Testis (tissue), 2 donors: ENCODE measurements at regions not wholly inside any gene's neighbourhood (a gene's known extent, or its start where the extent isn't known, plus 50 kb on each side); places are given as distances from the start of the nearest gene placed in this dataset.

Experiments
- DNase-seq: peaks from one replicate; pipeline ENCODE4 v3.0.0-alpha.2; 2019
- H3K27ac ChIP-seq, 2 donors: fragments of 200-600 bp; sonication (generic); one replicate each; pipeline ENCODE4 v1.5.1; 2019
- H3K27me3 ChIP-seq: fragments of 200-600 bp; sonication (generic); one replicate; pipeline ENCODE4 v1.5.1; 2019
- H3K36me3 ChIP-seq: fragments of 200-600 bp; sonication (generic); one replicate; pipeline ENCODE4 v1.5.1; 2017; ENCODE audit warnings: low read depth; ENCODE audit errors: missing control alignments
- H3K4me1 ChIP-seq: fragments of 200-600 bp; sonication (generic); one replicate; pipeline ENCODE4 v1.5.1; 2019
- H3K4me3 ChIP-seq, 2 donors: fragments of 200-600 bp; sonication (generic); one replicate each; pipeline ENCODE4 v1.5.1; 2017 to 2019
- H3K9me3 ChIP-seq: fragments of 200-600 bp; sonication (generic); one replicate; pipeline ENCODE4 v1.5.1; 2017
- CTCF ChIP-seq, 3 experiments: fragments of 450-650 bp in 2 of 3; fragments of 200-600 bp in 1 of 3; sonication (generic) in 1 of 3; IDR thresholded peaks; one replicate each; pipeline ENCODE4 v1.5.1; 2016 to 2019; ENCODE audit warnings: antibody characterized with exemption in 3 of 3, mild to moderate bottlenecking in 2 of 3, moderate library complexity in 1 of 3
- POLR2A ChIP-seq: fragments of 450-650 bp; IDR thresholded peaks from one replicate; pipeline ENCODE4 v1.6.1; 2017; ENCODE audit warnings: antibody characterized with exemption, mild to moderate bottlenecking, moderate library complexity
- WGBS, 2 donors: methylation state at CpG; one replicate each; pipeline ENCODE4 v1.1.5; 2018; 5-methylcytosine and 5-hydroxymethylcytosine counted together
- intact Hi-C: fragments of 100-400 bp; cut with DNase I; formaldehyde crosslinking; loops from one replicate; pipeline ENCODE4 v1.15.1; 2023; ENCODE audit warnings: low total_unique reads

- Histone ChIP-seq H3K27me3 (no peaks in the 10 kb centered on the region), H3K9me3 (no peaks in the 10 kb centered on the region), H3K27ac (no peak overlapping the region), H3K4me1 (no peaks in the 10 kb centered on the region), H3K36me3 (no peaks in the 10 kb centered on the region), H3K4me3 (no peak overlapping the region)
- DNase-seq: no peak
- intact Hi-C loops: no loop called here
- WGBS, 2 donors: 29 to 46% methylated on average over 9 of the region's 9 CpGs
- no peak for TF ChIP-seq POLR2A
- no peak for TF ChIP-seq CTCF (IDR thresholded peaks at IDR 0.05)
Measured at GRCh38 chr1:50275566-50275965, 147.7 kb downstream of the DMRTA2 start.

- TF ChIP-seq CTCF (IDR thresholded peaks at IDR 0.05): no peak
- TF ChIP-seq POLR2A: no peak
- Histone ChIP-seq H3K4me1 (no peaks in the 10 kb centered on the region), H3K27ac (no peak overlapping the region), H3K36me3 (no peaks in the 10 kb centered on the region), H3K4me3 (no peak overlapping the region), H3K27me3 (no peaks in the 10 kb centered on the region), H3K9me3 (no peaks in the 10 kb centered on the region)
- intact Hi-C loops: no loop called here
- no peak for DNase-seq
Measured at GRCh38 chr1:50272912-50273311, 150.3 kb downstream of the DMRTA2 start.

- WGBS, 2 donors: 53 to 87% methylated on average over 2 of the region's 2 CpGs
- Histone ChIP-seq H3K27me3 (no peaks in the 10 kb centered on the region), H3K9me3 (no peaks in the 10 kb centered on the region), H3K4me1 (no peaks in the 10 kb centered on the region), H3K27ac (no peak overlapping the region), H3K36me3 (no peaks in the 10 kb centered on the region), H3K4me3 (no peak overlapping the region)
- intact Hi-C loops: no loop called here
- peak; percentile 71 for DNase-seq
- TF ChIP-seq POLR2A: no peak
- peak in 2 of 3 experiments; percentile 17 to 54 for TF ChIP-seq CTCF (IDR thresholded peaks at IDR 0.05)
Measured at GRCh38 chr1:50271968-50272578, 151.2 kb downstream of the DMRTA2 start.

GRCh38 chr1:50271337-50271736 lies 151.9 kb downstream of the DMRTA2 start:
- no peaks in the 10 kb centered on the region for H3K36me3 ChIP-seq
- TF ChIP-seq POLR2A (no peak), CTCF (IDR thresholded peaks at IDR 0.05) (no peak)
- no peak for DNase-seq
- intact Hi-C loops: no loop called here
- H3K4me1 ChIP-seq: no peaks in the 10 kb centered on the region
- no peak overlapping the region for H3K27ac ChIP-seq
- WGBS, 2 donors: 53 to 72% methylated on average over 2 of the region's 2 CpGs
- no peaks in the 10 kb centered on the region for H3K9me3 ChIP-seq
- H3K27me3 ChIP-seq: no peaks in the 10 kb centered on the region
- H3K4me3 ChIP-seq: no peak overlapping the region

- Histone ChIP-seq H3K4me3 (no peak overlapping the region), H3K36me3 (no peaks in the 10 kb centered on the region), H3K27ac (no peak overlapping the region), H3K9me3 (no peaks in the 10 kb centered on the region), H3K27me3 (no peaks in the 10 kb centered on the region), H3K4me1 (no peaks in the 10 kb centered on the region)
- 61 to 68% methylated on average over 3 of the region's 3 CpGs for WGBS, 2 donors
- TF ChIP-seq CTCF (IDR thresholded peaks at IDR 0.05) (no peak), POLR2A (no peak)
- no peak for DNase-seq
- intact Hi-C loops: no loop called here
Measured at GRCh38 chr1:50270926-50271325, 152.3 kb downstream of the DMRTA2 start.
